HUES6 (cell line): ENCODE measurements at regions not wholly inside any gene's neighbourhood (a gene's known extent, or its start where the extent isn't known, plus 50 kb on each side); places are given as distances from the start of the nearest gene placed in this dataset.
"Not testable (repeated sequence)": the region's sequence is repeated elsewhere in the genome, so short reads cannot be mapped to it uniquely, and the experiment has no call there.

ENCODE experiments used
- H3K27ac ChIP-seq: 2 replicates; pipeline ENCODE4 v1.7.0; 2013; ENCODE audit warnings: low read depth, mild to moderate bottlenecking, low read length, inconsistent platforms
- H3K27me3 ChIP-seq: 2 replicates; pipeline ENCODE4 v1.6.1; 2013; ENCODE audit warnings: low read length; ENCODE audit not compliant: control insufficient read depth, insufficient read depth
- H3K36me3 ChIP-seq: 2 replicates; pipeline ENCODE4 v1.6.1; 2013; ENCODE audit warnings: low read length; ENCODE audit not compliant: control insufficient read depth, insufficient read depth
- H3K4me1 ChIP-seq: 2 replicates; pipeline ENCODE4 v1.6.1; 2013; ENCODE audit warnings: low read length; ENCODE audit not compliant: control insufficient read depth, insufficient read depth
- H3K4me3 ChIP-seq: 2 replicates; pipeline ENCODE4 v1.5.1; 2013; ENCODE audit warnings: low read depth, low read length
- H3K9ac ChIP-seq: one replicate; pipeline ENCODE4 v1.6.1; 2013; ENCODE audit warnings: mild to moderate bottlenecking, low read length
- H3K9me3 ChIP-seq: 2 replicates; pipeline ENCODE4 v1.6.1; 2013; ENCODE audit warnings: low read depth, low read length; ENCODE audit not compliant: control insufficient read depth, insufficient read depth

DNA sequence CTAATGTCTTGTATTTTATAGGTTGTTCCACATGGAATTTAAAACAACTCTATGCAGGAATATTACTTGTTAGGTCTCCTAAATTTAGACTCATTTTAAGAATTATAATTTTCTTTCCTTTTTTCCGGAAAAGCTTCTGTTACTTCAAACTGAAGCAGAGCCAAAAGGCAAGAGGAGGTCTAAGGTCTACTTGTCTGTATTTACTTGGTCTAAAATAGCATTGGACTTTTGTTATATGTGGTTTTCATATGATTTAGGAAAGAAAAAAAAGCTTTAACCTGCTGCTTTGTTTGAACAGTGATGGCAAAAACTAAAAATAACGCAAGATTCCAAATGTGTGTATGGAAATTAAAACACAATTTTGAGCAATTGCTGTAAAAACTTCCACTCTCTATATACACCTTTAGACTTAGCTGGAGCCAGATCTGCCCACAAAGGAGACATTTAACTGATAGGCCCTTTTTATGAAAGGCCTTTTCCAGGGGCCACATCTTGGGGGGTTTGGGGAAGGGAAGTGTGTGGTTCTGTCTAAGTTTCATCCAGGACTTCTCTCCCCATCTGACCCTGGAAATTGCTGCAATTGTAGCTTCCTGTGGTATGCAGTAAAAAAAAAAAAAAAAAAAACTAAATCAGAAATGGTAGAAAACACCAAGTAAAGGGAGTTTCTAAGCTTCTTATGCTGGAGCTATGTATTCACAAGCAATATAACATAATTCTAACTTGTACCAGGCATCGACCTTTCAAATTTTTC, 307.7 kb upstream of the MEF2C start:
- Histone ChIP-seq H3K4me3 (no peak overlapping the region), H3K27me3 (no peaks in the 10 kb centered on the region), H3K27ac (no peak overlapping the region), H3K9me3 (no peaks in the 10 kb centered on the region), H3K4me1 (no peaks in the 10 kb centered on the region), H3K9ac (no peak overlapping the region), H3K36me3 (no peaks in the 10 kb centered on the region)

DNA sequence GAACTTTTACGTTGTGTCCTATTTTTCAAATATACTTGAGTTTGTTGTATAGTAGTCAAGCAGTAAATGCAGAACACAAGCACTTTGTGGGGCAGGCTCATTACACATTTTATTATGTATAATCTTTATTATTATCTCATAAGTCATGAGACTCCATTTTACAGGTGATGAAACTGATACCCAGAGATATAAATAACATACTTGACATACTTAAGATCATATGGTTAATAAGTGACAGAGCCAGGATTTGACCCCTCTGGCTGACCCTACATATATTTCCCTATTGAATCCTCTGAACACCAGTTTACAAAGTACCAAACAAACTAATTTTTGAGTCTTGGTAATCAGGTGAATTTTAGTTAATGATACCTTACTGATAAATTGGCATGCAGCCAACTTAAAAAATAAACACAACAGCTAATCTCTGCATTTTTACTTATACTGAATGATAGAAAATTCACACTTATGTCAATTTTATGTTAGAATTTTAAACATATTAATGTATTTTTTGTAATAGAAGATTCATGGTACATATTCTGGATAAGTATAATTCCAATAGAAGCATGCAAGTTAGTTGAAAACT, 305.0 kb upstream of the MEF2C start:
- Histone ChIP-seq H3K4me3 (no peak overlapping the region), H3K9me3 (no peaks in the 10 kb centered on the region), H3K27ac (no peak overlapping the region), H3K9ac (no peak overlapping the region), H3K4me1 (no peaks in the 10 kb centered on the region), H3K27me3 (no peaks in the 10 kb centered on the region), H3K36me3 (no peaks in the 10 kb centered on the region)

DNA sequence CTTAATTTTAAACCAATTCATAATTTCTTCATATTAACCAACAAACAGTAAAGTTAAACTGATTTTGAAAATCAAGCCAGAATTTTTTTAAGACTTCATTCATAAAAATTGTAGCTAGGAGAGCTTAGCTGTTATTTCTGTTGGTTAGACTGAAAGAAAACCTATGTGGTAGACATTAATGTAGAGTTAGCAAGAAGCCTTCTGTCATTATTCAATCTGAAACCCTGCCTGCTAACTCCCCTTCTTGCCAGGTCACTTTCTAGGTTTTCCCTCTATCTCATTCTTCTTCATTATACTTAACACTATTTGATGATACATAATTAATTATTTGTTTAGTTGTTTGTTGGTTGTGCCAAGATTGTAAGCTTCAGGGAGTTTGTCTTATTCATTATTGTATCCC, 304.3 kb upstream of the MEF2C start:
- Histone ChIP-seq H3K9ac (no peak overlapping the region), H3K9me3 (no peaks in the 10 kb centered on the region), H3K27me3 (no peaks in the 10 kb centered on the region), H3K36me3 (no peaks in the 10 kb centered on the region), H3K4me3 (no peak overlapping the region), H3K4me1 (no peaks in the 10 kb centered on the region), H3K27ac (no peak overlapping the region)

- Histone ChIP-seq H3K27me3 (no peaks in the 10 kb centered on the region), H3K9ac (no peak overlapping the region), H3K9me3 (no peaks in the 10 kb centered on the region), H3K4me1 (no peaks in the 10 kb centered on the region), H3K27ac (no peak overlapping the region), H3K36me3 (no peaks in the 10 kb centered on the region), H3K4me3 (no peak overlapping the region)
Measured at GRCh38 chr5:89181546-89181945, 298.6 kb upstream of the MEF2C start.

DNA sequence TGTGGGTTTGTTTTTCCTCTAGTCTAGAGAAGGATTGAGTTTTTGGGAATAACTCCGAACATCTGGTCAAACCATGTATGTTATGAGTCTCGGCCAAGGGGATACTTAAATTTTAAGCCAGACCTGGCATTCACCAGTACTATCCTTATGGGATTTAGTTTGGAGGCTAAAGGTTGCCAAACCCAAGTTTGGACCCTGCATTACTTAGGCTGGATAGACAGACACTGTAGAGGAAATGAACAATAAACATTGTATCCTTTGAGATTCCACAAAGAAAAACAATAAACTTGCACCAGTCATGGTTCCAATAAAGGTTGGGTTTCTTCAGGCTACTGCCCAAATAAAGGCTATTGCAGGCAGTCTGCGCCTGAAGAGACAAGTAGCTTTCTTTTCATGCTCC, 296.7 kb upstream of the MEF2C start:
- Histone ChIP-seq H3K9ac (no peak overlapping the region), H3K4me1 (no peaks in the 10 kb centered on the region), H3K27ac (no peak overlapping the region), H3K36me3 (no peaks in the 10 kb centered on the region), H3K4me3 (no peak overlapping the region), H3K9me3 (no peaks in the 10 kb centered on the region), H3K27me3 (no peaks in the 10 kb centered on the region)

DNA sequence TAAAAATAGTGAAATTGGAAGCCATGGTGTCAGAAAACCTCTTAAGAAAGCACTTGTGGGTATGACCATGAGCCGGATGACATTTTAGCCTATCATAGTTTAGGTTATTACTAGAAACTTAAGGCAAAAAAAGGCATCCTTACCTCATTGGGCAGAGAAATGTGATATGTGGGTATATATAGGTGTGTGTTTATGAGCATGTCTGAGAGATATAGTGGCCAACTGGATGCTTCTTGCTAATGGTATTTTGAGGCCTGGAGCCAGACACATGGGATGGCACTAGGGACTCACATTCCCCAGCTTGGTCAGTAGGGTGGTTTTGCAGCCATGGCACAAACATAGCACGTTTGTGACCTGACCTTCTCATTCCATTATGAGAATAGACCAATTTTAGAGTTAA, 295.6 kb upstream of the MEF2C start:
- Histone ChIP-seq H3K9ac (no peak overlapping the region), H3K4me3 (no peak overlapping the region), H3K36me3 (no peaks in the 10 kb centered on the region), H3K9me3 (no peaks in the 10 kb centered on the region), H3K4me1 (no peaks in the 10 kb centered on the region), H3K27ac (no peak overlapping the region), H3K27me3 (no peaks in the 10 kb centered on the region)

DNA sequence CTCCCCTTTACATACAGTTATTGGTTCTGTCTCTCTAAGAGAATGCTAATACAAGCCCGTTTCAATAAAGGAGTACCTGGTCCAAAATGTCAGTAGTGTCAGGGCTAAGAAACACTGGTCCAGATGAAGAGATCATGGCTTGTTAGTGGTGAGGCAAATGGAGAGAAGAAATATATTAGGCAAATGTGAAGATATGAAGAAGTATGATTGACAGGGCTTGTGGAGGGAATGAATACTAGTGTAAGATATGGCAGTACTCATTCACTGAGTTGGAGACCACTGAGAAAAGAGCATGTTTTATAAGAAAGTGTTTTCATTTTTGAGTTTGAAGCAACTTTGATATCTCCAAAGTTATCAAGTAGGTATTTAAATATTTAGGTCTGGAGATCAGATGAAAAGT, 290.5 kb upstream of the MEF2C start:
- H3K4me3 ChIP-seq = no peak overlapping the region
- no peaks in the 10 kb centered on the region for H3K27me3 ChIP-seq
- H3K9me3 ChIP-seq = no peaks in the 10 kb centered on the region
- no peak overlapping the region for H3K27ac ChIP-seq
- no peaks in the 10 kb centered on the region; the same call in 1 of the 2 replicates for H3K4me1 ChIP-seq
- H3K36me3 ChIP-seq = no peaks in the 10 kb centered on the region
- no peak overlapping the region for H3K9ac ChIP-seq

GRCh38 chr5:89168766-89169165, 285.8 kb upstream of the MEF2C start:
- Histone ChIP-seq H3K27me3 (no peaks in the 10 kb centered on the region), H3K4me1 (peaks cover 6% of the 10 kb centered on the region; the same call in 1 of the 2 replicates), H3K9ac (no peak overlapping the region), H3K4me3 (no peak overlapping the region), H3K27ac (no peak overlapping the region), H3K36me3 (no peaks in the 10 kb centered on the region), H3K9me3 (no peaks in the 10 kb centered on the region)

GRCh38 chr5:89164703-89165102, 281.7 kb upstream of the MEF2C start:
- H3K9me3 ChIP-seq, H3K9ac ChIP-seq, H3K27ac ChIP-seq, H3K4me3 ChIP-seq, H3K36me3 ChIP-seq, H3K4me1 ChIP-seq, H3K27me3 ChIP-seq: not testable (repeated sequence)

DNA sequence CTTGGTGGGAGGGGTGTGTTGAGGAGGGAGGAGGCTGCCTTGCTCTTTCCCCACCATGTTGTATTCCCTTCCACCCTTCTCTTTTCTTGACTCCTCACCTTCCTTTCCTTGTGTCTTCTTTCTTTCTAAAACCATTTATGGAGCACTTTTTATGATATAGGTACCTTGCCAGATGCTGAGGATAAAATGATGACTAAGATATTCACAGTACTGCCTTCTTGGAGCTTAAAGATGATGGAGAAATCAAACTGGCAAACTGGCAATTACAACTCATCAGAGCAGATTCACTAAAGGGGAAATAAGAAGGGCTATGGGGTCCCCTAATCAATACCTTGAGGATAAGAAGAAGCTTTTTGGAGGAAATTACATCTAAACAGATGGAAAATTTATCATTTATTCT, 273.2 kb upstream of the MEF2C start:
- H3K4me3 ChIP-seq = no peak overlapping the region
- H3K4me1 ChIP-seq = no peaks in the 10 kb centered on the region
- H3K9ac ChIP-seq = no peak overlapping the region

DNA sequence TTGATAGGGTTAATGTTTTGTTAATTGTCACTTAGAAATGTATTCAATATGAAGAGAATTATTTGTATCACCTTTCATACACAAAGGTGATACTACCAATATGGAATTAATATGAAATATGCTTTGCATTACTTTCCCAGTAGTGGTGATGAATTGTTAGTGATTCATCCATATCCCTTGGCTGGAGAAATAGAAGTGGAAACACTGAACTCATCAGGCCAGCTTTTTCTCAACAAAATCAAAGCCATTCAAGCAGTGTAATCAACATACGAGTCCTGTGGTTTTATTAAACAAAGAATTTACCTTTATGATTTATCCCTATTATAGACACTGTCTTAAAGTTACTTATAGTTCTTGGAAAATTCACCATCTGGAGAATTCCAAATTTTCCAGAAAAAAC, 264.0 kb upstream of the MEF2C start:
- Histone ChIP-seq H3K36me3 (no peaks in the 10 kb centered on the region), H3K4me1 (no peaks in the 10 kb centered on the region), H3K9me3 (no peaks in the 10 kb centered on the region), H3K27me3 (no peaks in the 10 kb centered on the region), H3K4me3 (no peak overlapping the region), H3K9ac (no peak overlapping the region), H3K27ac (no peak overlapping the region)

More for the DNA sequence above, 273.2 kb upstream of the MEF2C start:
- Histone ChIP-seq H3K27me3 (no peaks in the 10 kb centered on the region), H3K9me3 (no peaks in the 10 kb centered on the region), H3K36me3 (no peaks in the 10 kb centered on the region), H3K27ac (no peak overlapping the region)
